Panc1 (cell line): ENCODE measurements at regions not wholly inside any gene's neighbourhood (a gene's known extent, or its start where the extent isn't known, plus 50 kb on each side); places are given as distances from the start of the nearest gene placed in this dataset.
A peak's percentile ranks its signal among the peaks of the same experiment; 100 is the strongest.

Experiments used
- ATAC-seq: fragments of 200-7000 bp; cut with Tn5 transposase; 2 replicates; pipeline ENCODE4 v1.9.1; 2020; ENCODE audit warnings: mild to moderate bottlenecking, moderate library complexity
- BruUV-seq: library from RNA; stranded (reverse); fragments of 400-500 nt; replicated peaks from 2 replicates; lab custom pipeline; 2021; lab: Mats Ljungman, UMichigan
- CTCF ChIA-PET: fragments of 300-600 bp; sonication (Branson Sonifier 250); formaldehyde crosslinking; loops from one replicate; lab custom pipeline; 2022; ENCODE audit warnings: antibody characterized with exemption; lab: Charles Lee
- POLR2A ChIA-PET: fragments of 300-600 bp; sonication (Branson Sonifier 250); formaldehyde crosslinking; loops from one replicate; lab custom pipeline; 2022; ENCODE audit warnings: antibody characterized with exemption; lab: Charles Lee
- DNase-seq: peaks from one replicate; pipeline ENCODE4 v3.0.0-alpha.2; 2010; ENCODE audit warnings: low read depth, low spot score
- H3K27ac ChIP-seq: 2 replicates; pipeline ENCODE4 v1.5.1; 2011; ENCODE audit warnings: mild to moderate bottlenecking, low read length, inconsistent platforms
- H3K27me3 ChIP-seq: fragments of 200-500 bp; sonication (Bioruptor generic); 2 replicates; pipeline ENCODE4 v1.6.0; 2014; ENCODE audit warnings: low read length, inconsistent platforms; ENCODE audit not compliant: control insufficient read depth, insufficient read depth
- H3K36me3 ChIP-seq: fragments of 200-500 bp; sonication (Bioruptor generic); 2 replicates; pipeline ENCODE4 v1.5.1; 2014; ENCODE audit warnings: inconsistent platforms, mild to moderate bottlenecking, low read length, moderate library complexity; ENCODE audit not compliant: control insufficient read depth, insufficient read depth
- H3K4me1 ChIP-seq: 2 replicates; pipeline ENCODE4 v1.5.1; 2011; ENCODE audit warnings: inconsistent platforms, mild to moderate bottlenecking, low read length, moderate library complexity; ENCODE audit not compliant: control insufficient read depth, insufficient read depth
- H3K4me3 ChIP-seq, 2 experiments: 2 replicates each; pipeline ENCODE4 v1.5.1; 2011 to 2012; ENCODE audit warnings: low read depth in 2 of 2, low read length in 2 of 2, mild to moderate bottlenecking in 2 of 2, inconsistent platforms in 1 of 2, moderate library complexity in 1 of 2
- H3K9me3 ChIP-seq: fragments of 200-500 bp; sonication (Bioruptor generic); 2 replicates; pipeline ENCODE4 v1.5.1; 2014; ENCODE audit warnings: low read depth, mild to moderate bottlenecking, inconsistent platforms, low read length, moderate library complexity; ENCODE audit not compliant: control insufficient read depth, insufficient read depth
- CTCF ChIP-seq: fragments of 450-650 bp; IDR thresholded peaks from 2 replicates; pipeline ENCODE4 v1.5.1; 2017; ENCODE audit warnings: mild to moderate bottlenecking
- POLR2AphosphoS5 ChIP-seq: IDR thresholded peaks from 2 replicates; pipeline ENCODE4 v1.6.1; 2012; ENCODE audit warnings: mild to moderate bottlenecking, low read depth, low read length, moderate library complexity
- REST ChIP-seq, 2 experiments: IDR thresholded peaks; 2 replicates each; pipeline ENCODE4 v1.6.1; 2011 to 2012; ENCODE audit warnings: low read depth in 2 of 2, control low read depth in 1 of 2, low read length in 1 of 2, mild to moderate bottlenecking in 1 of 2, moderate library complexity in 1 of 2; ENCODE audit not compliant: insufficient read depth in 1 of 2
- SIN3A ChIP-seq: IDR thresholded peaks from 2 replicates; pipeline ENCODE4 v1.6.1; 2012; ENCODE audit warnings: low read depth, mild to moderate bottlenecking, low read length, moderate library complexity, borderline replicate concordance; ENCODE audit not compliant: insufficient read depth
- TCF7L2 ChIP-seq: IDR thresholded peaks from 2 replicates; pipeline ENCODE4 v1.6.1; 2011; ENCODE audit warnings: mild to moderate bottlenecking, low read depth, low read length, inconsistent platforms
- in situ Hi-C: cut with HindIII; loops from 2 replicates; pipeline ENCODE4 v1.10.0; 2016; ENCODE audit warnings: low sequenced_read_pairs, low pct_unique_long_range_greater_than_20kb
- intact Hi-C: fragments of 100-400 bp; cut with micrococcal nuclease; formaldehyde crosslinking; loops from one replicate; pipeline ENCODE4 v1.10.0; 2022; ENCODE audit not compliant: unreplicated experiment

GRCh38 chr14:100426314-100426713 lies 103.2 kb downstream of the SLC25A47 start:
- H3K4me1 ChIP-seq, result peaks cover 30% of the 10 kb centered on the region
- DNase-seq (no peak), ATAC-seq (no peak)
- TF ChIP-seq POLR2AphosphoS5 (no peak), REST (IDR thresholded peaks at IDR 0.05; ENCODE audit: insufficient read depth in 1 of 2, low read depth in 2 of 2, low read length in 1 of 2) (no peak), SIN3A (no peak), TCF7L2 (no peak), CTCF (no peak)
- H3K4me3 ChIP-seq, result no peak overlapping the region
- in situ Hi-C loops (no loop called here), intact Hi-C loops (no loop called here)
- H3K36me3 ChIP-seq, result no peaks in the 10 kb centered on the region
- no peaks in the 10 kb centered on the region for H3K27me3 ChIP-seq
- no peak overlapping the region for H3K27ac ChIP-seq
- CTCF ChIA-PET, result interaction anchor here (0.6 to 1.5 kb wide), 2 partner anchors 227 to 442 kb away, joined by 3 read pairs; no protein-coding TSS in a partner anchor
- H3K9me3 ChIP-seq, result no peaks in the 10 kb centered on the region
- POLR2A ChIA-PET, result no interaction called here
- no TSS peak for BruUV-seq

GRCh38 chr14:100427166-100427565 lies 104.0 kb downstream of the SLC25A47 start:
- intact Hi-C loops, result no loop called here
- Histone ChIP-seq H3K36me3 (no peaks in the 10 kb centered on the region), H3K4me1 (peaks cover 25% of the 10 kb centered on the region), H3K27ac (0 out of 2 replicates have a peak overlapping the region, but pooled peaks have one; percentile 34), H3K27me3 (no peaks in the 10 kb centered on the region), H3K4me3 (no peak overlapping the region), H3K9me3 (no peaks in the 10 kb centered on the region)
- ATAC-seq (no peak), DNase-seq (no peak)
- CTCF ChIA-PET, result no interaction called here
- POLR2A ChIA-PET, result interaction anchor here (0.6 kb wide), 1 partner anchor 119 kb away, joined by 3 read pairs; no protein-coding TSS in a partner anchor
- TF ChIP-seq REST (IDR thresholded peaks at IDR 0.05; ENCODE audit: insufficient read depth in 1 of 2, low read depth in 2 of 2, low read length in 1 of 2) (no peak), TCF7L2 (no peak), POLR2AphosphoS5 (no peak), SIN3A (no peak), CTCF (no peak)
- in situ Hi-C loops, result no loop called here
- BruUV-seq, result no TSS peak
